Endodermal cell (in vitro differentiated cells): ENCODE measurements at regions not wholly inside any gene's neighbourhood (a gene's known extent, or its start where the extent isn't known, plus 50 kb on each side); places are given as distances from the start of the nearest gene placed in this dataset.

Experiments used
- DNase-seq: peaks from one replicate; pipeline ENCODE4 v3.0.0-alpha.2; 2017
- H3K27ac ChIP-seq: 2 replicates; pipeline ENCODE4 v1.5.1; 2013; ENCODE audit warnings: mild to moderate bottlenecking, low read depth, low read length, moderate library complexity
- H3K27me3 ChIP-seq: 2 replicates; pipeline ENCODE4 v1.6.1; 2013; ENCODE audit warnings: mild to moderate bottlenecking, low read length, moderate library complexity; ENCODE audit not compliant: insufficient read depth, control insufficient read depth, poor library complexity, severe bottlenecking
- H3K36me3 ChIP-seq: 2 replicates; pipeline ENCODE4 v1.7.0; 2013; ENCODE audit warnings: mild to moderate bottlenecking, low read length, moderate library complexity; ENCODE audit not compliant: control insufficient read depth, insufficient read depth
- H3K4me1 ChIP-seq: one replicate; pipeline ENCODE4 v1.7.0; 2013; ENCODE audit warnings: low read length; ENCODE audit not compliant: control insufficient read depth, insufficient read depth
- H3K4me3 ChIP-seq: 2 replicates; pipeline ENCODE4 v1.5.1; 2013; ENCODE audit warnings: mild to moderate bottlenecking, low read length, moderate library complexity
- H3K9ac ChIP-seq: 2 replicates; pipeline ENCODE4 v1.6.1; 2013; ENCODE audit warnings: mild to moderate bottlenecking, low read length, moderate library complexity; ENCODE audit not compliant: poor library complexity, severe bottlenecking; ENCODE audit errors: extremely low read depth
- H3K9me3 ChIP-seq: 2 replicates; pipeline ENCODE4 v1.6.1; 2013; ENCODE audit warnings: mild to moderate bottlenecking, low read length, moderate library complexity; ENCODE audit not compliant: control insufficient read depth
- H3K27ac Mint-ChIP-seq: 2 replicates; pipeline ENCODE4 v1.8.0; 2020; ENCODE audit warnings: mixed read lengths
- H3K27me3 Mint-ChIP-seq: 2 replicates; pipeline ENCODE4 v1.8.0; 2021; ENCODE audit warnings: mild to moderate bottlenecking, mixed read lengths; ENCODE audit not compliant: insufficient read depth
- H3K36me3 Mint-ChIP-seq: 2 replicates; pipeline ENCODE4 v1.8.0; 2020; ENCODE audit warnings: low read depth, mixed read lengths
- H3K4me1 Mint-ChIP-seq: 2 replicates; pipeline ENCODE4 v1.8.0; 2020; ENCODE audit warnings: mixed read lengths
- H3K4me3 Mint-ChIP-seq: 2 replicates; pipeline ENCODE4 v1.8.0; 2020; ENCODE audit warnings: mild to moderate bottlenecking, moderate library complexity, mixed read lengths
- H3K9me3 Mint-ChIP-seq: 2 replicates; pipeline ENCODE4 v1.8.0; 2020; ENCODE audit warnings: mild to moderate bottlenecking, mixed read lengths
- CTCF ChIP-seq: fragments of 200-600 bp; sonication (generic); conservative IDR thresholded peaks from 2 replicates; pipeline ENCODE4 v1.5.0; 2021; ENCODE audit warnings: antibody characterized with exemption, mild to moderate bottlenecking
- WGBS, 2 experiments: methylation state at CpG; one replicate each; pipeline versions ENCODE4 v1.1.5 to v1.1.7; 2013; ENCODE audit warnings: missing lambda C conversion rate in 2 of 2, mixed read lengths in 1 of 2; ENCODE audit not compliant: insufficient coverage in 1 of 2, insufficient read length in 1 of 2; 5-methylcytosine and 5-hydroxymethylcytosine counted together

- no peak overlapping the region for H3K4me3 Mint-ChIP-seq
- DNase-seq, result no peak
- WGBS, 2 experiments, result 54 to 63% methylated on average over 3 of the region's 3 CpGs
- no peaks in the 10 kb centered on the region for H3K27me3 ChIP-seq
- TF ChIP-seq CTCF, result no peak
- peaks cover 6% of the 10 kb centered on the region for H3K9me3 ChIP-seq
- no peaks in the 10 kb centered on the region for H3K4me1 ChIP-seq
- H3K36me3 Mint-ChIP-seq, result no peaks in the 10 kb centered on the region
- H3K9ac ChIP-seq, result no peak overlapping the region
- no peak overlapping the region for H3K4me3 ChIP-seq
- no peak overlapping the region for H3K27ac Mint-ChIP-seq
- no peaks in the 10 kb centered on the region for H3K27me3 Mint-ChIP-seq
- peaks cover 2% of the 10 kb centered on the region for H3K9me3 Mint-ChIP-seq
- no peak overlapping the region for H3K27ac ChIP-seq
- no peaks in the 10 kb centered on the region for H3K4me1 Mint-ChIP-seq
- H3K36me3 ChIP-seq, result no peaks in the 10 kb centered on the region
Measured at GRCh38 chr13:90068658-90069057, 1278.8 kb upstream of the MIR17HG start.

GRCh38 chr13:90070362-90070761, 1277.1 kb upstream of the MIR17HG start:
- Histone ChIP-seq H3K27me3 (no peaks in the 10 kb centered on the region), H3K36me3 (no peaks in the 10 kb centered on the region), H3K27ac (no peak overlapping the region), H3K4me3 (no peak overlapping the region), H3K4me1 (no peaks in the 10 kb centered on the region), H3K9me3 (no peaks in the 10 kb centered on the region), H3K9ac (no peak overlapping the region)
- no peak for TF ChIP-seq CTCF
- no peaks in the 10 kb centered on the region for H3K27me3 Mint-ChIP-seq
- 100% methylated on average over 1 of the region's 1 CpG; no CpG with 5 or more reads in 1 of the 2 experiments for WGBS, 2 experiments
- no peaks in the 10 kb centered on the region for H3K36me3 Mint-ChIP-seq
- no peak overlapping the region for H3K27ac Mint-ChIP-seq
- H3K4me1 Mint-ChIP-seq, result no peaks in the 10 kb centered on the region
- no peak overlapping the region for H3K4me3 Mint-ChIP-seq
- H3K9me3 Mint-ChIP-seq, result no peaks in the 10 kb centered on the region
- DNase-seq, result no peak

GRCh38 chr13:90070837-90071525, 1276.5 kb upstream of the MIR17HG start:
- Histone ChIP-seq H3K27ac (no peak overlapping the region), H3K9ac (no peak overlapping the region), H3K9me3 (no peaks in the 10 kb centered on the region), H3K36me3 (no peaks in the 10 kb centered on the region), H3K4me3 (no peak overlapping the region), H3K27me3 (no peaks in the 10 kb centered on the region), H3K4me1 (no peaks in the 10 kb centered on the region)
- WGBS, 2 experiments, result 96 to 100% methylated on average over 2 to 4 of the region's 4 CpGs
- DNase-seq, result no peak
- no peak for TF ChIP-seq CTCF
- Mint-ChIP-seq H3K27ac (no peak overlapping the region), H3K4me1 (no peaks in the 10 kb centered on the region), H3K4me3 (no peak overlapping the region), H3K27me3 (no peaks in the 10 kb centered on the region), H3K9me3 (no peaks in the 10 kb centered on the region), H3K36me3 (no peaks in the 10 kb centered on the region)
